Neutrophil (primary cell): ENCODE measurements at regions not wholly inside any gene's neighbourhood (a gene's known extent, or its start where the extent isn't known, plus 50 kb on each side); places are given as distances from the start of the nearest gene placed in this dataset.

Source experiments
- H3K27ac ChIP-seq: fragments of 200-600 bp; sonication (generic); 2 replicates; pipeline ENCODE4 v1.5.1; 2016; ENCODE audit warnings: mild to moderate bottlenecking, moderate library complexity
- H3K27me3 ChIP-seq: fragments of 200-600 bp; sonication (generic); 2 replicates; pipeline ENCODE4 v1.6.0; 2016; ENCODE audit warnings: mild to moderate bottlenecking
- H3K36me3 ChIP-seq: fragments of 200-600 bp; sonication (generic); 2 replicates; pipeline ENCODE4 v1.5.1; 2017
- H3K4me1 ChIP-seq, 2 experiments: fragments of 200-600 bp in 1 of 2; sonication (generic) in 1 of 2; 1 replicate in 1 of 2; 2 replicates in 1 of 2; pipeline versions ENCODE4 v1.5.1 to v1.6.1; 2013 to 2016; ENCODE audit warnings: low read depth in 1 of 2, low read length in 1 of 2, mild to moderate bottlenecking in 1 of 2, moderate library complexity in 1 of 2; ENCODE audit not compliant: control insufficient read depth in 1 of 2, insufficient read depth in 1 of 2
- H3K4me3 ChIP-seq, 2 experiments: fragments of 200-600 bp in 1 of 2; sonication (generic) in 1 of 2; 1 replicate in 1 of 2; 2 replicates in 1 of 2; pipeline ENCODE4 v1.5.1; 2013 to 2016; ENCODE audit warnings: low read depth in 1 of 2, low read length in 1 of 2, mild to moderate bottlenecking in 1 of 2, moderate library complexity in 1 of 2
- H3K9me3 ChIP-seq: fragments of 200-600 bp; sonication (generic); 2 replicates; pipeline ENCODE4 v1.5.1; 2016
- TF ChIP-seq, protein P1 (sequence below): fragments of 200-600 bp; sonication (generic); IDR thresholded peaks from 2 replicates; pipeline ENCODE4 v1.5.1; 2016; ENCODE audit warnings: antibody characterized with exemption

DNA sequence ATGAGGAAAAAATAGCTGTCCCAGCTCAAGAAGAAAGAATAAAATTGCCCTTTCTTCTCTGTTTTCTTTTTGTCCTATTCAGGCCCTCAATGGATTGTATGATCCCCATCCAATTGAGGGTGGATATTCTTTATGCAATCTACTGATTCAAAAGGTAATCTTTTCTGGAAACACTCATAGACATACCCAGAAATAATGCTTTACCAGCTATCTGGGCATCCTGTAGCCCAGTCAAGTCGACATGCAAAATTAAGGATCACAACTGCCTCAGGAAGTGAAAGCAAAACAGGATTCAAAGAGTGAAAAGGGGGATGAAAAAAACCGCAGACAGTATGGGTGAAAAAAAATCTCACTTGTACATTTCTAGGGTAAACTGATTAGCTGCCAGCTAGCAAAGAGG lies 410.1 kb downstream of the TBC1D32 start:
- Histone ChIP-seq H3K36me3 (no peaks in the 10 kb centered on the region), H3K4me1 (no peaks in the 10 kb centered on the region), H3K4me3 (no peak overlapping the region), H3K27me3 (no peaks in the 10 kb centered on the region), H3K9me3 (no peaks in the 10 kb centered on the region), H3K27ac (no peak overlapping the region)
- TF ChIP-seq, protein P1, sequence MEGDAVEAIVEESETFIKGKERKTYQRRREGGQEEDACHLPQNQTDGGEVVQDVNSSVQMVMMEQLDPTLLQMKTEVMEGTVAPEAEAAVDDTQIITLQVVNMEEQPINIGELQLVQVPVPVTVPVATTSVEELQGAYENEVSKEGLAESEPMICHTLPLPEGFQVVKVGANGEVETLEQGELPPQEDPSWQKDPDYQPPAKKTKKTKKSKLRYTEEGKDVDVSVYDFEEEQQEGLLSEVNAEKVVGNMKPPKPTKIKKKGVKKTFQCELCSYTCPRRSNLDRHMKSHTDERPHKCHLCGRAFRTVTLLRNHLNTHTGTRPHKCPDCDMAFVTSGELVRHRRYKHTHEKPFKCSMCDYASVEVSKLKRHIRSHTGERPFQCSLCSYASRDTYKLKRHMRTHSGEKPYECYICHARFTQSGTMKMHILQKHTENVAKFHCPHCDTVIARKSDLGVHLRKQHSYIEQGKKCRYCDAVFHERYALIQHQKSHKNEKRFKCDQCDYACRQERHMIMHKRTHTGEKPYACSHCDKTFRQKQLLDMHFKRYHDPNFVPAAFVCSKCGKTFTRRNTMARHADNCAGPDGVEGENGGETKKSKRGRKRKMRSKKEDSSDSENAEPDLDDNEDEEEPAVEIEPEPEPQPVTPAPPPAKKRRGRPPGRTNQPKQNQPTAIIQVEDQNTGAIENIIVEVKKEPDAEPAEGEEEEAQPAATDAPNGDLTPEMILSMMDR = no peak

DNA sequence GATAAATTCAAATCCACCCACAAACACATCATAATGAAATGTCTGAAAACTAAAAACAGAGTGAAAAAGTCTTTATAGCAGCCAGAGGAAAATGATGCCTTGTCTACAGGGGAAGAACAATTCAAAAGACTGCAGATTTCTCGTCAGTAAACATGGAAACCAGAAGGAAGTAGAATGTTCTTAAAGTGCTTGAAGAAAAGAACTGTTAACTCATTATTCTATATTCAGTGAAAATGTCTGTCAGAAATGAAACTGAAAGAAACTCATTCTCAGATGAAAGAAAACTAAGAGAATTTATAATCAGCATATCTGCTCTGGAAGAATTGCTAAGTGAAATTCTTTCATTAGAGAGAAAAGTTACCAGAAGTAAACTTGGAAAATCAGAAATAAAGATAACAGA lies 416.1 kb downstream of the TBC1D32 start:
- H3K4me3 ChIP-seq = no peak overlapping the region
- no peak overlapping the region for H3K27ac ChIP-seq
- no peaks in the 10 kb centered on the region for H3K9me3 ChIP-seq
- H3K27me3 ChIP-seq = no peaks in the 10 kb centered on the region
- TF ChIP-seq, protein P1 = no peak
- H3K4me1 ChIP-seq = no peaks in the 10 kb centered on the region
- H3K36me3 ChIP-seq = no peaks in the 10 kb centered on the region

DNA sequence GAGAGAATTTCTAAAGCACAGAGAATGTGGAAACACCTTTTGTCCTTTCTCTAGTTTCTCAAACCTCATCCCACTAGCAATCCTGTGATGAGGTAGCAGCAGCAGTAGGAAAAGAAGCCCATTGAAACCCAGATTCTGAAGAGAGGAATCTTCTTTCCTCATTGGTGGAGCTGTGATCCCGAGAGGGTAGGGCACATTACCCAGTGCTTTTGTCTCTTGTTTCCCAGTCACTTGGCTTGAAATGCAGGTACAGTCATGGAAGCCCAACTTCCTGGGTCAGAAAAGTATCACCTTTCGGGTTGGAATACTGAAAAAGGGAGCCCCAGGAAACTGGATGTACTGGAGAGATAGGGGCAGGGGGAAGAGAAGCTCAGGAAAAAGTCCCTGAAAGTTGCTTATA lies 417.4 kb downstream of the TBC1D32 start:
- Histone ChIP-seq H3K9me3 (no peaks in the 10 kb centered on the region), H3K36me3 (no peaks in the 10 kb centered on the region), H3K4me3 (no peak overlapping the region), H3K4me1 (no peaks in the 10 kb centered on the region), H3K27me3 (no peaks in the 10 kb centered on the region), H3K27ac (no peak overlapping the region)
- TF ChIP-seq, protein P1 = no peak

DNA sequence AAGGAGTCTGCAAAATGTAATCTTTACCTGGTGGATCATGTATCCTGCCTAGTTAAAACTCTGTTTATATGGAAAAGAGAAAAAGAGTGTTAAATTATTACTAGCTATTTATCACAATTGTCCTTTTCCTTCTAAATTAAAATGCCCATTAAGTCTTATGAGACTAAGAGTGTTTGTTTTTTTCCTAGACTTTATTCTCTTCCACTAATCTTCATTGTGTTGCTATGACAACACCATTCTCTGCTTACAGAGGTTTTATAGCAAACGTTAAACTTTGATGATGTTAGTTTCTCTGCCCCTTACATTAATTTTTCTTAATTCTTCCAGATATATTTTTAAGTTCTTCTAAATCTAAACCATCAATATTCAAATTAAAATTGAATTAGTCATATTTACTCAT lies 420.8 kb downstream of the TBC1D32 start:
- no peaks in the 10 kb centered on the region for H3K4me1 ChIP-seq
- H3K9me3 ChIP-seq = no peaks in the 10 kb centered on the region
- H3K4me3 ChIP-seq = no peak overlapping the region
- no peaks in the 10 kb centered on the region for H3K36me3 ChIP-seq
- no peak overlapping the region for H3K27ac ChIP-seq
- no peaks in the 10 kb centered on the region for H3K27me3 ChIP-seq
- TF ChIP-seq, protein P1 = no peak

DNA sequence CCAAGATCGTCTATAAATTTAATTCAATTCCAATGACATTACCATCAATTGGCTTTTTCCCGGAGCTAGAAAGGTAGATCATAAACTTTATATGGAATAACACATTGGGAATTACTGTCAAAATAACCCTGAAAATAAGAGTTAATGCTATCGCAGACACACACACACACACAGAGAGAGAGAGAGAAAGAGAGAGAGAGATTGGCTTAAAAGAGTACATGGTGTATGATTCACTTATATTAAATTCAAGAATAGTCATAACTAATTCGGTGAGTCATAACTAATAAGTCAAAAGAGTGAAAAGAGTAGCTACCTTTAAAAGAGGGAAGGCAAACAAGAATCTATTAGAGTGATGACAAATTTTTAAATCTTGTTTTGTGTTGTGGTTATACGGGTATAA lies 425.5 kb downstream of the TBC1D32 start:
- H3K9me3 ChIP-seq = no peaks in the 10 kb centered on the region
- no peaks in the 10 kb centered on the region for H3K4me1 ChIP-seq
- H3K27ac ChIP-seq = no peak overlapping the region
- H3K36me3 ChIP-seq = no peaks in the 10 kb centered on the region
- H3K4me3 ChIP-seq = no peak overlapping the region
- H3K27me3 ChIP-seq = no peaks in the 10 kb centered on the region
- TF ChIP-seq, protein P1 = no peak

DNA sequence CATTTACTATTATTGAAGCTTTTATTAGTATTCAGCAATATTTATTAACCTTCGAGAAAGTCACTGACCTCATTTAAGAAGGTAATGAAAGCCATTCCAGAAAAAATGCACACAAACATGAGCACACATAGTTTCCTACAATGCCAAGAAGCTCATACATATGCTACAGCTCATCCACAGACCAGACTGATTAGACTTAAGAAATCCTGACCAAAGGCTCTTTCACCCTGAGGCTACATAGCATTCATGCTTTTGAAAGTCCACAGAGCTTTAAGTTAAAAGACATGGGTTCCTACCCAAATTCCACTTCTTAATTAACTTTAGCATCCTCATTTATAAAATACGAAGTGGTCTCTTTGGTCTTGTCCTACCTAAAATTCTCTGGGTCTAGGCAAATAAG lies 430.4 kb downstream of the TBC1D32 start:
- Histone ChIP-seq H3K27me3 (no peaks in the 10 kb centered on the region), H3K36me3 (no peaks in the 10 kb centered on the region), H3K27ac (no peak overlapping the region), H3K4me3 (no peak overlapping the region), H3K9me3 (no peaks in the 10 kb centered on the region), H3K4me1 (no peaks in the 10 kb centered on the region)
- TF ChIP-seq, protein P1 = no peak
